Right kidney (tissue), 1 donor: ENCODE measurements at regions not wholly inside any gene's neighbourhood (a gene's known extent, or its start where the extent isn't known, plus 50 kb on each side); places are given as distances from the start of the nearest gene placed in this dataset.
A peak's percentile ranks its signal among the peaks of the same experiment; 100 is the strongest.
"Not testable (repeated sequence)": the region's sequence is repeated elsewhere in the genome, so short reads cannot be mapped to it uniquely, and the experiment has no call there.

Experiments used
- DNase-seq: peaks from one replicate; pipeline ENCODE4 v3.0.0-alpha.2; 2016

DNA sequence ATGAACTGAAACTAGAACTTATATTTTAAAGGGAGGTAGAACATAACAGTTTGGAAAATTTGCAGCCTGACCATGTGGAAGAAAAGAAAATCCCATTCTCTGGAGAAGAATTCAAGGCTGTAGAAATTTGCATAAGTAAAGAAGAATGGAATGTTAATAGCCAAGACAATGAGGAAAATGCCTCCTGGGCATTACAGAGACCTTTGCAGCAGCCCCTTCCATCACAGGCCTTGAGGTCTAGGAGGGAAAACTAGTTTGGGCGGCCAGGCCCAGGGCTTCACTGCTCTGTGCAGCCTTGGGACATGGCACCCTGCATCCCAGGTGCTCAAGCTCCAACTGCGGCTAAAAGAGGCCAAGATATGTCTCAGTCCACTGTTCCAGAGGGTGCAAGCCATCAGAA, 1506.8 kb downstream of the PCDH18 start:
- no peak for DNase-seq

DNA sequence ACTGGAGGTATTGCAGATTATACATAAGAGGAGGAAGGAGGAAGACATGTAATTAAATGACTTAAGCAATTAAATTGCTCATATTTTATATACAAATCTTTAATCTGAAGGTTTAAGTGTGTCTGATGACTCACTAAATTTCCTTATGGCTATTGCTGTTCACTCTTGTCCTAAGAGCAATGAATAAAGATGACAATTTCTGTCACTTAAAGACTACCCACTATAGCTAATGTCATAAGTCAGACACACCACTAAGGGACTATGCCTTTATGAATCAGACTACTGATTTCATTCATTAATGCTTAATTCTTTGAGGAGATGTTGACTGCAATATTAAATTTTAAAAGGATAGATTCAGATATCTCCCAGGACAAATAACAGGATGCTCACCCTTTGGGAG, 1514.7 kb downstream of the PCDH18 start:
- no peak for DNase-seq

DNA sequence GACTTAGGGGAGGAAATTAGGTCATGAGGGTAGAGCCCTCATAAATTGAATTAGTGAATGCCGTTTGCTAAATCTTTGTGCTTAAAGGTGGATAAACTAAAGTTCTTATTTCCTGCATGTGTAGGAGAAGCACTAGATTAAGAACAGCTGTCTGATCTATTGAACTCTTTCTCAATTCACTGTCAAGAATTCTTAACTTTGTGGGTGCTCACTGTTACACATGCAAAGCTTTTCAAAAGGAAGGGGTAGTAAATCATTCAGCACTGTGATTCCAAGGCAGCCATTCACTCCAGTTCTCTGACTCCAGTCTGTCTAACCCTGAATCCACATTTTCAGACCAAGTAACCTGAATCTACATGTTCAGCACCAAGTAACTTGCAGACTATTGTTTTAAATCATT, 1520.1 kb downstream of the PCDH18 start:
- DNase-seq, result peak; percentile 3

DNA sequence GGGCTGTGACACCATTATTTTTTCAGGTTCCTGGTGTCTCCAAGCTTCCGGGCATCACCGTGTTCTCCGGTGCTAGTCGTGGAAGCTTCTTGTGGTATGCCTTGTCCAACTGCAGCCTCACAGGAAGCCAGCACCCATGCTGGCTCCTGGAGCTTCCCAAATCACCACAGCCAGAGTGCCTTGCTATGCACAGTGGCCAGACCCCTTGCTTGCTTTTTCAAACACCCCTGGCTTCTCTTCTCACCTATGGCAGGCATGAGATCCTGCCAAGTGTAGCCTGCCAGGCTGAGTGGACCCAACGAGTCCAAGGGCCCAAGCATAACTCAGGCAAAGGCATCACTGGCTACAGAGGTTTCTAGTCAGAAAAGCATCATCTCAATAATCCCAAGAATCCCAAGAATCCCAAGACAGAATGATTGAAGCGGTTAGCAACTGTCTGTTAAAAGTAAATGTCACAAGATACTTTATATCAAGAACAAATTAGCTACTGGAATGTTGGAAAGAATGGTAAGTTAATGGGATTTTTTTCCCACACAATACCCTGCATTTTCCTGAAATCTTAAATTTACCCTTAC, 1522.9 kb downstream of the PCDH18 start:
- DNase-seq, result no peak

DNA sequence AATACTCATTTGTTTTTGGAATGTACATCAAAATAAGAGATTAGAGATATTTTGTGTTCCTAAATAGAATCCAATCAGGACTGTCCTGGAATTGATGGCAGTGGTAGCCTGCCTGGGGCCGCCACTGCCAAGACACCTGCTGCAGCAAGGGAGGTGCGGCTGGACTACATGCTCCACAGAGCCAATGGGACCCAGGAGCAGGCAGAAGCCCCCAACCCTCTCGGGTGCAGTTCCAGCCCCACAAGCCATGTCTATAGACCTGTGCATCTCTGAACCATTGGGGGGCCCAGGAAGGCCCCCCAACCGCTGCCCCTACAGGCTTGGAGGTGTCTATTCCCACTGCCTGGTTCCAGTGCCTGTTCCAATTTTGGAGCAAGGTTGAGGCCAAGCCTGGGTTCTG, 1524.3 kb downstream of the PCDH18 start:
- no peak for DNase-seq

DNA sequence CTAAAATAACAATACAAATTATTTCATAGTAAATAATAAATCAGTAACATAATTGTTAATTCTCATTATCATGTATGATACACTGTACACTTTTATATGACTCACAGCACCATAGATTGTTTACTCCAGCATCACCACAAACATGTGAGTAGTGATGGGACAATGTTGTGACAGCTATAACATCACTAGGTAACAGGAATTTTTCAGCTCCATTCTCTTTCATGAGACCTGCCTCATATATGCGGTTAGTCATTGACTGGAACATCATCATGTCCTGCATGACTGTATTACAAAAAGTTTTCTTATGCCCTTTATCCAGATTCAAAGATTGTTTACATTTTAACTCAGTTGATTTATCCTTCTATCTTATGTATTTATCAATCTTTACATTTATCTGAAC, 1530.0 kb downstream of the PCDH18 start:
- DNase-seq, result no peak

DNA sequence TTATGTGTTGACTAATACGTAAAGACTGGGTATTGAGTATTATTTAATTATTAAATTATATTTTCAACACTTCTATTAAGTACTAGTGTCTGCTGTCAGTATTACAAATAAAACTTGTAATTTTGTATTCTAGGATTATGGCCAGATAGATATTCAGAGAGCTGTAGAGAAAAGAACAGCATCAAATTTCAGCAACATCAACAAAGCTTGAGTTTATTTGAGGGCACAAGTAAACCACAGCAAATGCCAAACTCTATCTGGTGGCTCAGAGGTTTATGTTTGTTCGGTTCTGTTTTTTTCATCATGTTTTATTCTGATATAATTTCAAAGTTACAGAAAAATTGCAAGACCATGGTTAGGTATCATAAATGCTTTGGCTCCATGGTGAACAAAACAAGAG, 1530.5 kb downstream of the PCDH18 start:
- DNase-seq, result no peak

DNA sequence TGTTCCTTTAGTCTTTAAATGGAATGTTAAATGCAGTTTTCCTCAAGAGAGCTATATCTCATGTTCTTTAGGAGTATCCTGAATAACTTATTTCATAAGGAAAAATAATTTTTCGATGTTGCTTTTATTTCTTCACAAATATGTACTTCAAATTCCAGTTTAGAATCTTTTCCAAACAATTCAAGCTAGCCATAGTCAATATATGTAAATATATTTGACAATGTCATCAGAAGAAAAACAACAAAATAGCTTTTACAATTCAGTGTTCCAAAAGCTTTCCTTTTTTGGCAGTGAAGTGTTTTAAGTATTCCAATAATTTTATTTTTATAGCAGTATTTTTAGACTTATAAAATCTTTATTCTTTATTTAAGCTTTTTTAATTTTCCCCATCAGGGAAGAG, 1532.0 kb downstream of the PCDH18 start:
- DNase-seq, result no peak

DNA sequence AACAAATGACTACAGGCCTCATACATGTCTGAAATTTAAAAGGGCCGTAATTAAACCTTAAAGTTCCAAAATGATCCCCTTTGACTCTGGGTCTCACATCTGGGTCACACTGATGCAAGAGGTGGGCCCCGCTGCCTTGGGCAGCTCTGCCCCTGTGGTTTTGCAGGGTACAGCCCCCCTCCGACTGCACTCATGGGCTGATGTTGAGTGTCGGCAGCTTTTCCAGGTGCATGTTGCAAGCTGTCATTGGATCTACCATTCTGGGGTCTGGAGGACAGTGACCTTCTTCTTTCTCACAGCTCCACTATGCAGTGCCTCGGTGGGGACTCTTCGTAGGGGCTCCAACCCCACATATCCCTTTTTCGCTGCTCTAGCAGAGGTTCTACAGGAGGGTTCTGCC, 1537.9 kb downstream of the PCDH18 start:
- no peak for DNase-seq

DNA sequence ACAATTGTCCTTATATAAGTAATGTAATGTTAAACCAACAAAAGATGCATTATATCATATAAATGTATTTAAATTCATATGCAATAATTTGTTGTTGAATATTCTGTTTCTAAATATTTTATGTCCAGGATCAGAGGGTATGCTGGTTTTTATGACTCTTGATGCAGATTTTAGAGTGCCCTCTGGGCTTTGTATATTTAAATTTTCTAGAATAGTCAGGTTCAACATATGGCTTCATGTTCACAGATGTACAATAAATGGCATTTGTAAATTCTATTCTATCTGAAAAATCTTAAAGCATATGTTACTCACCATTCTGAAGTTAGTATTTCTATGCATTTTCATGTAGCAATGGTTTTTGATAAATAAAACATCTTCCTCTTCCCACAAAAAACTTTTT, 1555.4 kb downstream of the PCDH18 start:
- DNase-seq, result no peak

DNA sequence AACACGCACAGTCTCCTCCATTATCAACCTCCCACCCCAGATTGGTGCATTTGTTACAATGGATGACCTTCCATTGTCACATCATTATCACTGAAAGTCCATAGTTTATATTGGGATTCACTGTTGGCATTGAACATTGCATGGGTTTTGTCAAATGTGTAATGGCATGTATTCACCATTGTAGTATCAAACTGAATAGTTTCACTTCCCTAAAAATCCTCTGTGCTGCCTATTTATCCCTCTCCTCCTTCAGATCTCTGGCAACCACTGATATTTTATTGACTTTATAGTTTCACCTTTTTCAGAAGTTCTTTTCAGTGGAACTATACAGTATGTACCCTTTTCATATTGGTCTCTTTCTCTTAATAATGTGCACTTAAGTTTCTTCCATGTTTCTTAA, 1565.4 kb downstream of the PCDH18 start:
- no peak for DNase-seq

DNA sequence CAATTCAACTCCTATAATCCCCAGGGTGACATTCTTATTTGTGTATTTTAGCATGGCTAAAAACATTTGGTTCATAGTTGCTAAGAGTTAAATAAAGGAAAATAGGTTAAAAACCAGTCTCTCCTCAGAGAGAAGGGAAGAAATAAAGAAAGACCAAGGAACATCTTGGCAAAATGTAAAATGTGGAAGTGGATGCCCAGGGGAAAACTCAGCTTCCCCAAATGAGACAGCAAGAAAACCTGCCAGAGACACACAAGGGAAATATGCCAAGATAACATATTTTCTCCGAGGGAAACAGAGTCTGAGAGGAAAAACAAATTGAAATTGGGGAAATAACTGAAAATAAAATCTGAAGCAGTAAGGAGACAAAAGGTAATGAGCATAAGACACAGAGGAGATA, 1569.3 kb downstream of the PCDH18 start:
- DNase-seq, result no peak

DNA sequence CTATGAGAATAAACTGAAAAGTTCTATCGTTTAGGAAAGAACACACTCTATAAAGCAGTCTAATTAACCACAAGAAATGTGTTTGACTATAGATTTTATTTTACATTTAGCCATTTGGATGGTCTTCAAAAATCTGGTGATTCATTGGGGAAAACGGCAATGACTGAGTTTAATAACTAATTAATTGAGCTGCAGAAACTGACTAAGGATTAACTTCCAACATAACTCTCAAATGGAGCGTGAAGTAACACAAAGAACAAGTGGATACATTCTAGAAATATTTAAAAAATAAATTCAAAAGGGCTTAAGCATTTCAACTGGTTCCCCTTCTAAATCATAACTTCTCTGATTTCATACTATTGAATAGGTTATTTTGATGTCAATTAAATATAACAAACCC, 1582.4 kb downstream of the PCDH18 start:
- no peak for DNase-seq

DNA sequence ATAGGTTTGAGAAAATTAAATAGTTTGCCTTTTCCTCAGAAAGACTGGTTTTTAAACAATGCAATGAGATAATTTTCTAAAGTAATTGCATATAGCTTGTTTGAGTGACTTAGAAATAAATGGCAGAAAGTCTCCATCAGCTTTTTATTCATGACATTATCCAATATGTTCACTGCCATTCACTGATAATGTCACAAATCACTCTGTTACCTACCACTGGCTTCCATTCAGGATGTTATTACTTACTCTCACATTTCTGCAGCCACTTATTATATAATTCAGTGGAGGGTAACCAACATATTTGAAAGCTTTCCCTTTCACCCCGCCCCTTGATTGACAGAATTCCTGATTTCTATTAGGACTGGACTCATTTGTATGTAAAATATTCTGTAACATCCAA, 1583.5 kb downstream of the PCDH18 start:
- DNase-seq, result no peak

DNA sequence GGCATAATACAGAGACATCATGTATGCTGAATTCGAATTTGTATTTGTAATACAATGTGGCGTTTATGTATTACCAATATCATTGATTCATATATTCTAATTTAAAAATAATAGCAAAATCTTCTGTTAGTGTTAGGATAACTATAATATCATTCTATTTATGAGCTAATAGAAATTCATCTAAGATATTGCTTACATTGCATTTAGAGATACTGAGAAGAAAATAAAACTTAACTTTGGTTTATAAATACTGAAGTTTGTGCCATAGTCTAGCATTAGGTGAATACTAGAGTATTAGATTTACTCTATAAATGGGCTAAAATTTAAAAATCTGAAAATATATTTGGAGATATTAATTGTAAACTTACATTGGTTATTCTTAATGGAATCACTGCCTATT, 1590.6 kb downstream of the PCDH18 start:
- no peak for DNase-seq

DNA sequence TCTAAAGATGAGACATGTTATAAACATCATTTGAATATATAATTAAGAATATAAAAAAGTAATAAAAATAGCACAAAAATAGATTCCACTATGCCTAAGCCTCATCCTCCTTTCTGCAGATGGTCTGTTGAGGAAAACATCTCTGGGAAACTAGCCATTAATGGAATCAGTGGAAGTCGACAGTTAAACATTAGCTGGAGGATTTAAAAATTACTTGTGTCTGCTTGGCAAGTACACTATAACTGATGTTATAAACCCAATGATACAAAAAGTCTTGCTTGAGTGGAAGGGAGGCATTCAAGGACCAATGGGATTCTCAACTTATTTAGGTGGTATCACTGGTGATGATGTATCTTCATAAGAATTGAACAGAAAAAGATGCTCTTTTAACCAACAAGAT, 1598.3 kb downstream of the PCDH18 start:
- no peak for DNase-seq

DNA sequence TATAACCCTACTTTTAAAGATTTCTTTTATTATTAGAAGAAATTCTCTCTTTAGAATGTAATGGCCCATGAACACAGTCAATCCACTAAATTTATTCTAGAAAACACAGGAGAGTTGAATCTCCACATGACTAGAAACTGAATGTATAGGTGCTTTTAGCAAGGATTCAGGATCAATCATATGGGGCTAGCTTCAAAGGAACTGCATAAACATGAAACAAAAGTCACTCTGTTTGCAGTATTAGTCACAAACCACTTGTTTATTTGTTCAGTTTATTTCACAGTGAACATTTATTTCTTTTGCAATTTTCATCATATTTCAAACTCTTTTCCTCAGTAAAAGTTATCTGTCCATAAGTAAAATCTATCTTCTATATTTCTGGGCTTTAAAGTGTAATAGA, 1604.6 kb downstream of the PCDH18 start:
- no peak for DNase-seq

DNA sequence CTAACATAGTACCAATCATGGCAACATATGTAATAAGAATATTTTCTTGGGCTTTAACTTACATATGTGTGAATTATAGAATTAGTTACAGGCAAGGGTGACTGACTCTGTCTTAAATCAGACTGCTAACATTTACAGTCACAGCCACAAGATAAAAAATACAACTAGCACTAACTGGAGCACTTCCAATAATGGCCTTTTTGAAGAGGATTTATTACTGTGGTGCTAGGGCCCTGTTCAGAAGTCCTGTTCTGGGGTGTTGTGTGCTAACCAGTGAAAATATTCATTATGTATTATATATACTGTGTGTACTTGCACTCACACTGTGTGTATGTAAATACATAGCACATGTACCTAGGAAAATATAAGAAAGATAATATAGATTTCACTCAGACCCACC, 1611.2 kb downstream of the PCDH18 start:
- DNase-seq, result no peak

DNA sequence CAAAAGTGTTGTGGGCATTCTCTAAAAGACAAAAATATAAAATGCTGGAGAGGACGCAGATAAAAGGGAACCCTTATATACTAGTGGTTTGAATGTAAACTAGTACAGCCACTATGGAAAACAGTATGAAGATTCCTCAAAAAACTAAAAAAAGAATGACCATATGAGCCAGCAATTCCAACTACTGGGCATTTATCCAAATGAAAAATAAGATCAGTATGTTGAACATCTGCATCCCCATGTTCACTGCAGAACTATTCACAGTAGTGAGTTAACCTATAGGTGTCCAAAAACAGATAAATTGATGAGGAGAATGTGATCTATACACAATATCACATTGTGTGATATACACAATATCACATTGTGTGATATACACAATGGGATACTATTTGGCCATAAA, 1615.3 kb downstream of the PCDH18 start:
- DNase-seq, result no peak

DNA sequence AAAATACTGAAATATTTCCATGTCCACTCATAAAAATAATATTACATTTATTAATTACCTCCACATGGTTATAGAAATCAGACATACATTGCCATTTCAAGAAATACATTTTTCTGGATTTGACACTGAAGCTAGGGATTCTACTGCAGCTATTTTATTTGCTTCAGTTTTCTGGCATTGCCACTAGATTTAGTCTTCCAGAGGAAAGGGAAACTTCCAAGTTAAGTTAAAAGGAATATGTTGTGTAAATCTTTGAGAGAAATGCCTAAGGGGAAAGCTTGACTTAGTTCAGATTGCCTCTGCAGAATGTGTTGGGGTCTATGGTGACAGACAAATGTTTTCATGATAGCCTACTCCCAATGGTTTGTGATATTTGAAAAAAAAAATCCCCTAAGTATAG, 1631.3 kb downstream of the PCDH18 start:
- no peak for DNase-seq

DNA sequence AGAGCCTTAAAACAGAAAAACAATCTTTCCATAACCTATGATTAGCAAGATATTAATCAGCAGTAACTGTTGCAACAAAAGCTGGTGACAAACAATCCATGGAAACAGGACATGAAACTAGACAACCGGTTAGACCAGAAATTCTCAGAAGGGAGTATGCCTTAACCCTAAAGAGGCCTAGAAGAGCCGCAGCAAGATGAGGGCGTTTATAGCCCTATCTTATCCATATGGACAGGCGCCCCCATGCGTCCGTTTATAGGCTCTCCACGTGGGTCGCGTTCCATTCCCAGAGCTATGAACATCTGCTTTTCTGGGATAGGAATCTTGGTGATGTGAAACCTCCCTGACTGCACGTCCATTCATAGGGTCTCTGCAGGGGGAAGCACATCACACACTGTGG, 1662.7 kb upstream of the PABPC4L start:
- not testable (repeated sequence) for DNase-seq

DNA sequence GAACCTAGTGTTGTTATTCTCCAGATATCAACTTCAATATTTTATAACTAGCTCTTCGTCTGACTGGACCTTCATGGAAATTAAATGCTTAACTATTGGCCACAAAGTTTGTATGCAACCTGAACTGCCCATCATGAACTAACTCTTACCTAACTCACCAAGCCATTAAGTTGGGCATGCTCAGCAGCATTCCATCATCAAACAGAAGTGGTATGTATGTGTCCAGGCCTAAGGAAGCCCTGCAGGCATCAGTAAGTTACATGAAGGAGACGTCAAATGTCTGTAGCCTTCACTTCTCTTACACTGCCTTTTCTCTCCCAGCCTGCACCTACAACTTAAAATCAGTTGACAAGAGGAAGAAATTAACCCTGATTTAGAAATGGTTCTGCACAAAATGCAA, 1639.2 kb upstream of the PABPC4L start:
- no peak for DNase-seq

DNA sequence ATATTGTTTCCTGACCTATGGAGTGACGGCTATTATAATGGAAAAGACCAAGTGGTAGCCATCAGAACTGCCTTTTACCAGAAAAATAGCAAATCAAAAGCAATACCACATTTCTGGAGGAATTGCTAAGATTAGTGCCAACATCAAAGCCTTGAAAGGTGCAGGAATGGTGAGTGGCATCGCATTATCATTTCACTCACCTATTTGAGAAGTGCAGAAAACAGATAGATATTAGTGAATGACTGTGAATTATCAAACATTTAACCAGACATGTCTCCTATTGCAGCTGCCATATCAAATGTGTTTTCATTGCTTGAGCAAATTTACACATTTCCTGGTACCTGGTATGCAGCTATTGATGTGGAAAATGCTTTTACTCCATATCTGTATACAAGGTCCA, 1638.1 kb upstream of the PABPC4L start:
- DNase-seq, result no peak

DNA sequence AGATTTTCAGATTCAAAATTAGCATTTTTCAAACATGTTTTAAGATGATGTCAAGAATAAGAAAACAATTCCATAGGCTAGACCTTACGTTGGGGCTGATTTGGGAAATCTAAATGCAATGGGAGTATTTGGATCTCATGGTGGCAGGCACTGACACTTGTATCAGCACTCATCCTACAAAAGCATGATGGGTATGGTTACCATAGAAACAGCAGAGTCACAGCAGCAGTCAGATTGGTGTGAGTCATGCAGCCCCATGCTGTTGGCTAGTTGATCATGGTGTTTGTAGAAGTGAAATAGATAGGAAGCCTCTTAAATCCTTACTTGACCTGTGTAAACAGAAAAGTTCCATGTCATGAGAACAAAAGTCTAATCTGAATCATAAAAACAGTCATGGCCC, 1637.3 kb upstream of the PABPC4L start:
- DNase-seq, result no peak

DNA sequence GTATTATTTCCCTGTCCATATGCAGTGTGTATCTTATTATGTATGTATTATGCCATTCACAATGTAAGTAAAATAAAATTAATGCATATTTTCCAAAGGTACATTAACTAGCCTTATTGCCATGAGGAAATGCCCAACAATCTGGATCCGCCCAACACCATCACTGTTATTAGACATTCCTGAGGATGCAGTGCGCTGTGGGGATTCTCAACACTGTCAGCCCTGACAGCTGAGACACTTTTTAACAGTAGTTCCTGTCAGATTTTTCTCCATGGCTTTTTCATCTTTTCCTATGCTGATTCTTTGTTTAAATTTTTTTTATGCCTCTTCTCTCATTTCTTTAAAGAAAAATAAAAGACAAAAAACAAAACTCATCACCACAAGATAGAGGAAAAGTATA, 1632.9 kb upstream of the PABPC4L start:
- no peak for DNase-seq

DNA sequence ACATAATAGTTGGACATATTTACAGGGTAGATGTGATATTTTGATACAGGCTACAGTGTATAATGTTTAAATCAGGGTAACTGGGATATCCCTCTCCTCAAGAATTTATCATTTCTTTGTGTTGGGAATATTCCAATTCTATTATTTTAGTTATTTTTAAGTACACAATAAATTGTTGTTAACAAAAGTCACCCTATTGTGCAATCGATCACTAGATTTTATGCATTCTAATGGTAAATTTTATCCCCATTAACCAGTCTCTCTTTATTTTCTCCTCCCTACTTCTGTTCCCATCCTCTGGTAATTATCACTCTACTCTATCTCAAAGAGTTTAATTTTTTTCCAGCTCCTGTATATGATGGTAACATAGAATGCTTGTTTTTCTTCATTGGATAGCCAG, 1631.9 kb upstream of the PABPC4L start:
- DNase-seq, result no peak
